ENCODE measurements at regions not wholly inside any gene's neighbourhood (a gene's known extent, or its start where the extent isn't known, plus 50 kb on each side); places are given as distances from the start of the nearest gene placed in this dataset.

DNA sequence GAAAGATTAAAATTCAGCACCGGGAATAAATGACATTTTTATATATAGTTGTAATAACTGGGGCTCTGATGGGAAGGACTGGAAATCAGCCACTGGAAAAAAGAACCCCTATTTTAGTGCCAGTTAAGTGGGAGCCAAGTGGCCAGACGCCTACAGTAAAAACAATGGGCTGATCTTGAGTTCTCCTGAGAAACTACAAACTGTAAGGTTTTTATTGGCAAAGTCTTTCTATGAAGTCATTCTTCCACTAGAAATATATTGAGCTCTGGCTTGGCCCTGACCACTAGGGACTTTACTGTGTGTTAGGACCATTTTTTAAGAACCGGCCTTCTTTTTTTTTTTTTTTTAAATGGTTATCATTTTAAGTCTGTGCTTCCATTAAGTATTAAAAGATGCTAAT, 79.6 kb downstream of the ZNF22 start:
- TF ChIP-seq, protein P1, sequence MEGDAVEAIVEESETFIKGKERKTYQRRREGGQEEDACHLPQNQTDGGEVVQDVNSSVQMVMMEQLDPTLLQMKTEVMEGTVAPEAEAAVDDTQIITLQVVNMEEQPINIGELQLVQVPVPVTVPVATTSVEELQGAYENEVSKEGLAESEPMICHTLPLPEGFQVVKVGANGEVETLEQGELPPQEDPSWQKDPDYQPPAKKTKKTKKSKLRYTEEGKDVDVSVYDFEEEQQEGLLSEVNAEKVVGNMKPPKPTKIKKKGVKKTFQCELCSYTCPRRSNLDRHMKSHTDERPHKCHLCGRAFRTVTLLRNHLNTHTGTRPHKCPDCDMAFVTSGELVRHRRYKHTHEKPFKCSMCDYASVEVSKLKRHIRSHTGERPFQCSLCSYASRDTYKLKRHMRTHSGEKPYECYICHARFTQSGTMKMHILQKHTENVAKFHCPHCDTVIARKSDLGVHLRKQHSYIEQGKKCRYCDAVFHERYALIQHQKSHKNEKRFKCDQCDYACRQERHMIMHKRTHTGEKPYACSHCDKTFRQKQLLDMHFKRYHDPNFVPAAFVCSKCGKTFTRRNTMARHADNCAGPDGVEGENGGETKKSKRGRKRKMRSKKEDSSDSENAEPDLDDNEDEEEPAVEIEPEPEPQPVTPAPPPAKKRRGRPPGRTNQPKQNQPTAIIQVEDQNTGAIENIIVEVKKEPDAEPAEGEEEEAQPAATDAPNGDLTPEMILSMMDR (IDR thresholded peaks at IDR 0.05), result no peak
- TF ChIP-seq EZH2 (IDR thresholded peaks at IDR 0.05), result no peak

Measured in neural progenitor cell (in vitro differentiated cells).